ENCODE measurements at regions not wholly inside any gene's neighbourhood (a gene's known extent, or its start where the extent isn't known, plus 50 kb on each side); places are given as distances from the start of the nearest gene placed in this dataset.

- TF ChIP-seq, protein P1, sequence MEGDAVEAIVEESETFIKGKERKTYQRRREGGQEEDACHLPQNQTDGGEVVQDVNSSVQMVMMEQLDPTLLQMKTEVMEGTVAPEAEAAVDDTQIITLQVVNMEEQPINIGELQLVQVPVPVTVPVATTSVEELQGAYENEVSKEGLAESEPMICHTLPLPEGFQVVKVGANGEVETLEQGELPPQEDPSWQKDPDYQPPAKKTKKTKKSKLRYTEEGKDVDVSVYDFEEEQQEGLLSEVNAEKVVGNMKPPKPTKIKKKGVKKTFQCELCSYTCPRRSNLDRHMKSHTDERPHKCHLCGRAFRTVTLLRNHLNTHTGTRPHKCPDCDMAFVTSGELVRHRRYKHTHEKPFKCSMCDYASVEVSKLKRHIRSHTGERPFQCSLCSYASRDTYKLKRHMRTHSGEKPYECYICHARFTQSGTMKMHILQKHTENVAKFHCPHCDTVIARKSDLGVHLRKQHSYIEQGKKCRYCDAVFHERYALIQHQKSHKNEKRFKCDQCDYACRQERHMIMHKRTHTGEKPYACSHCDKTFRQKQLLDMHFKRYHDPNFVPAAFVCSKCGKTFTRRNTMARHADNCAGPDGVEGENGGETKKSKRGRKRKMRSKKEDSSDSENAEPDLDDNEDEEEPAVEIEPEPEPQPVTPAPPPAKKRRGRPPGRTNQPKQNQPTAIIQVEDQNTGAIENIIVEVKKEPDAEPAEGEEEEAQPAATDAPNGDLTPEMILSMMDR (IDR thresholded peaks at IDR 0.05), result no peak
- TF ChIP-seq POLR2A (IDR thresholded peaks at IDR 0.05), result no peak
- TF ChIP-seq EP300 (IDR thresholded peaks at IDR 0.05), result no peak
Measured at GRCh38 chr11:97764605-97765004, 1256.1 kb upstream of the CNTN5 start.
